Astrocyte (in vitro differentiated cells and primary cell): ENCODE measurements at regions not wholly inside any gene's neighbourhood (a gene's known extent, or its start where the extent isn't known, plus 50 kb on each side); places are given as distances from the start of the nearest gene placed in this dataset.

Source experiments
- EZH2 ChIP-seq: IDR thresholded peaks from 2 replicates; pipeline ENCODE4 v1.6.1; 2012; ENCODE audit warnings: mild to moderate bottlenecking, low read length, inconsistent platforms; ENCODE audit not compliant: insufficient read depth
- TF ChIP-seq, protein P1 (sequence below): IDR thresholded peaks from 2 replicates; pipeline ENCODE4 v1.5.1; 2011; ENCODE audit warnings: low read depth, mild to moderate bottlenecking, inconsistent platforms, low read length, moderate library complexity; ENCODE audit not compliant: insufficient read depth

DNA sequence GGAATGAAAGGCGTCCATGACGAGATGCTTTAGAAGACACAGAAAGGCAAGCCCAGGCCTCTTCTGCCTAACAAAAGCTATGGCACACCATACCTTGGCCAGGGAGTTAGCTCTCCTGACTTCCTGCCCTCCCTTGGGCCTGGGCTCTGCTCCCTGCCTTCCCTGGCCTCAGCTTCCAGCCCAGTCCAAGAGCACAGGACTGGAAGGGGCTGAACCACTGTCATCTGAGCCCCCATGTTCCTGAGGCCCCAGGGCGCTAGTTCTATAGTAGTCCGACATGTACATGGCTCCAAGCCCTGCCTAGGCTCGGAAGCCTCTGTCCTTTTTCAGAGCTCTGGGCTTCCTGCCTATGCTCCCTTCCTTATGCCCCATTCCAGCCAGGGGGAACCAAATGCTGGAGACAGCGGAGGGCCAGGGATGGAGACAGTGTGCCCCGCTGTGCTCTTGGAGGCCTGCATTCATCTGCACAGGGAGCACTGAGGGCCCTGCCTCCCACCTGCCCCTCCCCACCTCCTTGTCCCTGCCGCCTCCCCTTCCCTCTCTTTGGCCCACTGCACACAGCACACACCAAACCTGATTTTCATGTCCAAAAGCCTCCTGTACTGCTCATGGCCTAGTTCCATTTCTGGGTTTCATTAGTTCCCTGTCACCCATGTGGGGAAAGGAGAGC, 240.1 kb downstream of the RHOU start:
- TF ChIP-seq, protein P1, sequence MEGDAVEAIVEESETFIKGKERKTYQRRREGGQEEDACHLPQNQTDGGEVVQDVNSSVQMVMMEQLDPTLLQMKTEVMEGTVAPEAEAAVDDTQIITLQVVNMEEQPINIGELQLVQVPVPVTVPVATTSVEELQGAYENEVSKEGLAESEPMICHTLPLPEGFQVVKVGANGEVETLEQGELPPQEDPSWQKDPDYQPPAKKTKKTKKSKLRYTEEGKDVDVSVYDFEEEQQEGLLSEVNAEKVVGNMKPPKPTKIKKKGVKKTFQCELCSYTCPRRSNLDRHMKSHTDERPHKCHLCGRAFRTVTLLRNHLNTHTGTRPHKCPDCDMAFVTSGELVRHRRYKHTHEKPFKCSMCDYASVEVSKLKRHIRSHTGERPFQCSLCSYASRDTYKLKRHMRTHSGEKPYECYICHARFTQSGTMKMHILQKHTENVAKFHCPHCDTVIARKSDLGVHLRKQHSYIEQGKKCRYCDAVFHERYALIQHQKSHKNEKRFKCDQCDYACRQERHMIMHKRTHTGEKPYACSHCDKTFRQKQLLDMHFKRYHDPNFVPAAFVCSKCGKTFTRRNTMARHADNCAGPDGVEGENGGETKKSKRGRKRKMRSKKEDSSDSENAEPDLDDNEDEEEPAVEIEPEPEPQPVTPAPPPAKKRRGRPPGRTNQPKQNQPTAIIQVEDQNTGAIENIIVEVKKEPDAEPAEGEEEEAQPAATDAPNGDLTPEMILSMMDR, result no peak
- no peak for TF ChIP-seq EZH2
